Hepatic stellate cell (primary cell): ENCODE measurements at regions not wholly inside any gene's neighbourhood (a gene's known extent, or its start where the extent isn't known, plus 50 kb on each side); places are given as distances from the start of the nearest gene placed in this dataset.
"Not testable (repeated sequence)": the region's sequence is repeated elsewhere in the genome, so short reads cannot be mapped to it uniquely, and the experiment has no call there.

Experiments
- DNase-seq: peaks from one replicate; pipeline ENCODE4 v3.0.0; 2011; ENCODE audit warnings: low spot score

GRCh38 chr15:62272290-62272689 lies 107.2 kb upstream of the C2CD4B start:
- DNase-seq = no peak

- no peak for DNase-seq
Measured at GRCh38 chr15:62275831-62276230, 110.7 kb upstream of the C2CD4B start.

- DNase-seq = no peak
Measured at GRCh38 chr15:62277816-62278394, 112.8 kb upstream of the C2CD4B start.

GRCh38 chr15:62278534-62278933 lies 113.4 kb upstream of the C2CD4B start:
- no peak for DNase-seq

- DNase-seq = no peak
Measured at GRCh38 chr15:62279041-62279440, 114.0 kb upstream of the C2CD4B start.

- DNase-seq = no peak
Measured at GRCh38 chr15:62280625-62281024, 115.5 kb upstream of the C2CD4B start.

- DNase-seq = not testable (repeated sequence)
Measured at GRCh38 chr15:62281801-62282200, 116.7 kb upstream of the C2CD4B start.

- no peak for DNase-seq
Measured at GRCh38 chr15:62287066-62287857, 122.2 kb upstream of the C2CD4B start.

GRCh38 chr15:62288361-62289017 lies 123.4 kb upstream of the C2CD4B start:
- DNase-seq = no peak

- no peak for DNase-seq
Measured at GRCh38 chr15:62291262-62291661, 126.2 kb upstream of the C2CD4B start.

- DNase-seq = no peak
Measured at GRCh38 chr15:62296756-62297507, 131.8 kb upstream of the C2CD4B start.

- no peak for DNase-seq
Measured at GRCh38 chr15:62297522-62297921, 132.4 kb upstream of the C2CD4B start.

- DNase-seq = no peak
Measured at GRCh38 chr15:62297933-62298332, 132.8 kb upstream of the C2CD4B start.

GRCh38 chr15:62298811-62299210 lies 133.7 kb upstream of the C2CD4B start:
- no peak for DNase-seq

- no peak for DNase-seq
Measured at GRCh38 chr15:62299541-62299940, 134.5 kb upstream of the C2CD4B start.

- DNase-seq = no peak
Measured at GRCh38 chr15:62301993-62302675, 137.0 kb upstream of the C2CD4B start.

- DNase-seq = peak; percentile 55
Measured at GRCh38 chr15:62306851-62307504, 141.9 kb upstream of the C2CD4B start.

- peak; percentile 44 for DNase-seq
Measured at GRCh38 chr15:62307551-62307950, 142.5 kb upstream of the C2CD4B start.

- no peak for DNase-seq
Measured at GRCh38 chr15:62316413-62317060, 151.5 kb upstream of the C2CD4B start.

- no peak for DNase-seq
Measured at GRCh38 chr15:62320259-62320658, 155.2 kb upstream of the C2CD4B start.

- no peak for DNase-seq
Measured at GRCh38 chr15:62323353-62323890, 158.3 kb upstream of the C2CD4B start.
